ENCODE measurements at regions not wholly inside any gene's neighbourhood (a gene's known extent, or its start where the extent isn't known, plus 50 kb on each side); places are given as distances from the start of the nearest gene placed in this dataset.

- no peak for TF ChIP-seq BHLHE40 (IDR thresholded peaks at IDR 0.05; ENCODE audit: low read length)
- no peak for TF ChIP-seq HOXD1 (CRISPR knock-in tag; IDR thresholded peaks at IDR 0.05)
- TF ChIP-seq MLXIP (CRISPR knock-in tag; IDR thresholded peaks at IDR 0.05; ENCODE audit: borderline replicate concordance), result no peak
- TF ChIP-seq USF2 (IDR thresholded peaks at IDR 0.05; ENCODE audit: low read depth, low read length), result no peak
- TF ChIP-seq USF2 (CRISPR knock-in tag; IDR thresholded peaks at IDR 0.05; ENCODE audit: borderline replicate concordance), result no peak
- TF ChIP-seq ATF5 (CRISPR knock-in tag; IDR thresholded peaks at IDR 0.05; ENCODE audit: low read depth), result no peak
- no peak for TF ChIP-seq CTCF (CRISPR knock-in tag; IDR thresholded peaks at IDR 0.05)
- no peak for TF ChIP-seq XRCC5 (optimal IDR thresholded peaks at IDR 0.05; ENCODE audit: low read length)
- TF ChIP-seq RERE (CRISPR knock-in tag; IDR thresholded peaks at IDR 0.05; ENCODE audit: low read depth), result no peak
- TF ChIP-seq ZBTB7A (CRISPR knock-in tag; IDR thresholded peaks at IDR 0.05), result no peak
- no peak for TF ChIP-seq NFIC (IDR thresholded peaks at IDR 0.05; ENCODE audit: low read length)
These were observed 85.3 kb downstream of the C11orf87 start for GRCh38 chr11:109507331-109507730.

All from HepG2 (cell line).